GM23338 (cell line): ENCODE measurements at regions not wholly inside any gene's neighbourhood (a gene's known extent, or its start where the extent isn't known, plus 50 kb on each side); places are given as distances from the start of the nearest gene placed in this dataset.

Experiments used
- ATAC-seq: fragments of 200-7000 bp; cut with Tn5 transposase; 3 replicates; pipeline ENCODE4 v1.9.1; 2020
- DNase-seq: peaks from one replicate; pipeline ENCODE4 v3.0.0-alpha.2; 2015; ENCODE audit warnings: low spot score
- H2AFZ ChIP-seq: fragments of 200-600 bp; sonication (generic); 2 replicates; pipeline ENCODE4 v1.8.0; 2016; ENCODE audit warnings: antibody characterized with exemption, mild to moderate bottlenecking, moderate library complexity
- H3F3A ChIP-seq: fragments of 200-600 bp; sonication (generic); replicated peaks from 2 replicates; pipeline ENCODE4 v1.8.0; 2017; ENCODE audit warnings: antibody characterized with exemption, mixed run types, low read depth
- H3K27ac ChIP-seq: fragments of 200-600 bp; sonication (generic); 2 replicates; pipeline ENCODE4 v1.6.1; 2016; ENCODE audit warnings: low read depth
- H3K27me3 ChIP-seq: fragments of 200-600 bp; sonication (generic); 2 replicates; pipeline ENCODE4 v1.8.0; 2016; ENCODE audit warnings: mild to moderate bottlenecking, mixed run types, moderate library complexity; ENCODE audit not compliant: insufficient read depth
- H3K36me3 ChIP-seq: fragments of 200-600 bp; sonication (generic); 2 replicates; pipeline ENCODE4 v1.8.0; 2016; ENCODE audit warnings: mild to moderate bottlenecking; ENCODE audit not compliant: insufficient read depth
- H3K4me1 ChIP-seq: fragments of 200-600 bp; sonication (generic); 2 replicates; pipeline ENCODE4 v1.8.0; 2016; ENCODE audit warnings: mild to moderate bottlenecking, moderate library complexity; ENCODE audit not compliant: insufficient read depth
- H3K4me2 ChIP-seq: fragments of 200-600 bp; sonication (generic); 2 replicates; pipeline ENCODE4 v1.7.1; 2017; ENCODE audit warnings: mixed run types
- H3K4me3 ChIP-seq: fragments of 200-600 bp; sonication (generic); 2 replicates; pipeline ENCODE4 v1.6.1; 2016; ENCODE audit warnings: mixed run types
- H3K79me2 ChIP-seq: fragments of 200-600 bp; sonication (generic); replicated peaks from 2 replicates; pipeline ENCODE4 v1.8.0; 2017; ENCODE audit warnings: mild to moderate bottlenecking; ENCODE audit not compliant: insufficient read depth
- H3K9me2 ChIP-seq: fragments of 200-600 bp; sonication (generic); 2 replicates; pipeline ENCODE4 v1.8.0; 2017; ENCODE audit not compliant: insufficient read depth
- H4K20me1 ChIP-seq: fragments of 200-600 bp; sonication (generic); replicated peaks from 2 replicates; pipeline ENCODE4 v1.8.0; 2017; ENCODE audit warnings: mild to moderate bottlenecking; ENCODE audit not compliant: insufficient read depth
- H3K27ac Mint-ChIP-seq: 2 replicates; pipeline ENCODE4 v1.8.0; 2020; ENCODE audit warnings: inconsistent platforms, mild to moderate bottlenecking, moderate library complexity, mixed read lengths
- H3K27me3 Mint-ChIP-seq: 3 replicates; pipeline ENCODE4 v1.8.0; 2022; ENCODE audit warnings: low read depth, mild to moderate bottlenecking, moderate library complexity, mixed read lengths, inconsistent platforms; ENCODE audit not compliant: insufficient read depth, poor library complexity
- H3K36me3 Mint-ChIP-seq: 3 replicates; pipeline ENCODE4 v1.8.0; 2021; ENCODE audit warnings: low read depth, mild to moderate bottlenecking, inconsistent platforms, moderate library complexity, mixed read lengths
- H3K4me1 Mint-ChIP-seq: 3 replicates; pipeline ENCODE4 v1.8.0; 2020; ENCODE audit warnings: mild to moderate bottlenecking, inconsistent platforms, mixed read lengths
- H3K4me3 Mint-ChIP-seq: 3 replicates; pipeline ENCODE4 v1.8.0; 2021; ENCODE audit warnings: moderate library complexity, mild to moderate bottlenecking, inconsistent platforms, mixed read lengths
- H3K9me3 Mint-ChIP-seq: 3 replicates; pipeline ENCODE4 v1.8.0; 2020; ENCODE audit warnings: moderate library complexity, mild to moderate bottlenecking, inconsistent platforms, mixed read lengths
- CREB1 ChIP-seq: fragments of 250-450 bp; sonication (Bioruptor Pico); IDR thresholded peaks from 2 replicates; pipeline ENCODE4 v1.5.0; 2020; ENCODE audit warnings: low read depth, mild to moderate bottlenecking, moderate library complexity
- CTCF ChIP-seq, 2 experiments: fragments of 200-600 bp in 1 of 2; sonication (generic) in 1 of 2; conservative IDR thresholded peaks; 2 replicates each; pipeline versions ENCODE4 v1.5.1 to v1.6.1; 2016 to 2017; ENCODE audit warnings: antibody characterized with exemption in 2 of 2, low read depth in 2 of 2, mild to moderate bottlenecking in 2 of 2, moderate library complexity in 1 of 2
- ETS1 ChIP-seq: IDR thresholded peaks from 2 replicates; pipeline ENCODE4 v1.6.1; 2016; ENCODE audit warnings: antibody characterized with exemption
- EZH2 ChIP-seq: fragments of 200-600 bp; sonication (generic); IDR thresholded peaks from one replicate; pipeline ENCODE4 v1.8.0; 2017; ENCODE audit warnings: antibody characterized with exemption, mild to moderate bottlenecking, low read depth; ENCODE audit not compliant: unreplicated experiment
- EZH2phosphoT487 ChIP-seq: fragments of 200-600 bp; sonication (generic); IDR thresholded peaks from one replicate; pipeline ENCODE4 v1.8.1; 2018; ENCODE audit warnings: antibody characterized with exemption; ENCODE audit not compliant: unreplicated experiment
- JUNB ChIP-seq: IDR thresholded peaks from one replicate; pipeline ENCODE4 v1.6.1; 2016; ENCODE audit warnings: antibody characterized with exemption; ENCODE audit not compliant: unreplicated experiment
- NANOG ChIP-seq: IDR thresholded peaks from 2 replicates; pipeline ENCODE4 v1.6.1; 2016; ENCODE audit warnings: antibody characterized with exemption, borderline replicate concordance
- POLR2AphosphoS5 ChIP-seq: IDR thresholded peaks from 2 replicates; pipeline ENCODE4 v1.6.1; 2016; ENCODE audit warnings: antibody characterized with exemption, low read depth
- REST ChIP-seq: IDR thresholded peaks from one replicate; pipeline ENCODE4 v1.6.1; 2018; ENCODE audit warnings: antibody characterized with exemption; ENCODE audit not compliant: unreplicated experiment
- STAT1 ChIP-seq: IDR thresholded peaks from one replicate; pipeline ENCODE4 v1.6.1; 2016; ENCODE audit warnings: antibody characterized with exemption; ENCODE audit not compliant: unreplicated experiment
- ZNF114 ChIP-seq: fragments of 250-450 bp; sonication (Bioruptor Pico); IDR thresholded peaks from 2 replicates; pipeline ENCODE4 v1.5.0; 2020; ENCODE audit warnings: mild to moderate bottlenecking, moderate library complexity
- ZNF331 ChIP-seq: fragments of 250-450 bp; sonication (Bioruptor Pico); IDR thresholded peaks from 2 replicates; pipeline ENCODE4 v1.5.0; 2020; ENCODE audit warnings: low read depth, mild to moderate bottlenecking, moderate library complexity

GRCh38 chr2:8345200-8345599, 336.7 kb upstream of the ID2 start:
- H3K27me3 ChIP-seq: no peaks in the 10 kb centered on the region
- no peak overlapping the region for H2AFZ ChIP-seq
- H3F3A ChIP-seq: no peaks in the 10 kb centered on the region
- no peak overlapping the region for H3K4me3 Mint-ChIP-seq
- H3K36me3 ChIP-seq: no peaks in the 10 kb centered on the region
- H3K27ac Mint-ChIP-seq: no peak overlapping the region
- ATAC-seq (no peak), DNase-seq (no peak)
- no peak overlapping the region for H3K27ac ChIP-seq
- no peak for TF ChIP-seq REST
- no peak for TF ChIP-seq NANOG
- TF ChIP-seq JUNB: no peak
- TF ChIP-seq CTCF (conservative IDR thresholded peaks at IDR 0.05; ENCODE audit: low read depth in 2 of 2): no peak
- no peak for TF ChIP-seq ZNF331
- TF ChIP-seq EZH2: no peak
- no peak overlapping the region for H3K4me3 ChIP-seq
- H3K79me2 ChIP-seq: no peaks in the 10 kb centered on the region
- H4K20me1 ChIP-seq: no peaks in the 10 kb centered on the region
- H3K4me1 Mint-ChIP-seq: no peaks in the 10 kb centered on the region
- H3K4me1 ChIP-seq: no peaks in the 10 kb centered on the region
- peaks cover 8% of the 10 kb centered on the region for H3K27me3 Mint-ChIP-seq
- H3K9me2 ChIP-seq: no peaks in the 10 kb centered on the region; the same call in 1 of the 2 replicates
- H3K4me2 ChIP-seq: no peak overlapping the region
- no peaks in the 10 kb centered on the region for H3K36me3 Mint-ChIP-seq
- no peaks in the 10 kb centered on the region; the same call in 2 of the 3 replicates for H3K9me3 Mint-ChIP-seq

GRCh38 chr2:8346208-8346607, 335.6 kb upstream of the ID2 start:
- H3K36me3 ChIP-seq: no peaks in the 10 kb centered on the region
- Mint-ChIP-seq H3K4me1 (no peaks in the 10 kb centered on the region), H3K9me3 (no peaks in the 10 kb centered on the region; the same call in 2 of the 3 replicates), H3K4me3 (no peak overlapping the region), H3K27me3 (peaks cover 8% of the 10 kb centered on the region), H3K36me3 (no peaks in the 10 kb centered on the region), H3K27ac (no peak overlapping the region)
- no peak overlapping the region for H3K4me2 ChIP-seq
- H3K9me2 ChIP-seq: no peaks in the 10 kb centered on the region; the same call in 1 of the 2 replicates
- no peaks in the 10 kb centered on the region for H3F3A ChIP-seq
- H3K27me3 ChIP-seq: no peaks in the 10 kb centered on the region
- DNase-seq (no peak), ATAC-seq (no peak)
- no peak overlapping the region for H3K4me3 ChIP-seq
- H3K27ac ChIP-seq: no peak overlapping the region
- H3K79me2 ChIP-seq: no peaks in the 10 kb centered on the region
- H4K20me1 ChIP-seq: no peaks in the 10 kb centered on the region
- no peaks in the 10 kb centered on the region for H3K4me1 ChIP-seq
- no peak overlapping the region for H2AFZ ChIP-seq
- TF ChIP-seq POLR2AphosphoS5 (no peak), EZH2 (no peak), CTCF (conservative IDR thresholded peaks at IDR 0.05; ENCODE audit: low read depth in 2 of 2) (no peak), CREB1 (CRISPR knock-in tag) (no peak), JUNB (no peak), STAT1 (no peak), ZNF114 (CRISPR knock-in tag) (no peak), NANOG (no peak), ZNF331 (no peak), ETS1 (no peak), EZH2phosphoT487 (no peak)
